HG03520 (cell line): ENCODE measurements at regions not wholly inside any gene's neighbourhood (a gene's known extent, or its start where the extent isn't known, plus 50 kb on each side); places are given as distances from the start of the nearest gene placed in this dataset.
A peak's percentile ranks its signal among the peaks of the same experiment; 100 is the strongest.

Experiments
- ATAC-seq: cut with Tn5 transposase; IDR thresholded peaks from one replicate; pipeline ENCODE4 v1.9.1; 2021; ENCODE audit warnings: mild to moderate bottlenecking, moderate library complexity; ENCODE audit not compliant: unreplicated experiment

DNA sequence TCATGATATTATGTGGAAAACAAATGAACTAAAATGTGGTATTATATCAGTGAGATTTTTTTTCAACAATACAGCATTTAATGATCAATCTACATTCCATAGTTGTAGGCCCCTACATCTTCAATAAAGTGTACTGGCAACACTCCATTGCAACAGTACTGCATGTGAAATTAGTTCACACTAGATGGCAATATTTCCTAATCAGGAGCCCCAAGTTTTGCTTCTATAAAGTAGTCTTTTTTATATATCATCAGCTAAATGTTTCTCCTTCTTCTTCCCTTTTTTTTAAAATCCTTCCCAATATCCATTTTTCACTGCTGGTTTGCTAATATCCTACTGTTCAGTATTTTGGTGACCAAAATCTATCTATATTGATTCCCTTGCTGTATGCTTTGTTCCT lies 528.3 kb upstream of the ATXN8OS start:
- no peak for ATAC-seq

DNA sequence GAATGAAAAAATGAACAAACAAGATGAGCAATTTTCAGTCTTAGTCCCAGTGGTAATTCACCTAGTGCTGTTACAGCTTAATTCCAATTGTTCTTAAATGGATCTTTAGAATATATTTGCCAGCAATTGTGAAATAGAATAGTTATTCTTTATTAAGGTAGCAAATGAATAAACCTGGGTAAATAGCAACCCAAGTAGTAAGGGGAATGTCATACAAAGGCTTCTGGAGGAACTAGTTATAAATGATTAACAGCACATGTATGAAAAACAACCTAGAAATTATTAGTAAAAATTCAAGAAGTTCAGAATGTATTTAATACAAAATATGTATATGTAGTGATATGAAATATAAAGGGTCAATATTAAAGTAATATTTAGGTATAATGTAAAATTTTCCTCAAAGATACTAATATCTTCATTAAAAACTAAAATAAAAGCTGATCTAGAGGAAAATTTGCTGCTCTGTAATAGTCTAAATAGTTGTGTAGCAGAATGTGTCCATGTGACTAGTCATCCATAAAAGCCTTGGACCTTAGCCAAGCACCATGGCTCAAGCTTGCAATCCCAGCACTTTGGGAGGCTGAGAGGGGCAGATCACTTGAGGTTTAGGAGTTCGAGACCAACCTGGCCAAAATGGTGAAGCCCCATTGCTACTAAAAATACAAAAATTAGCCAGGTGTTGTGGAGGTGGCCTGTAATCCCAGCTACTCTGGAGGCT lies 535.9 kb upstream of the ATXN8OS start:
- no peak for ATAC-seq

DNA sequence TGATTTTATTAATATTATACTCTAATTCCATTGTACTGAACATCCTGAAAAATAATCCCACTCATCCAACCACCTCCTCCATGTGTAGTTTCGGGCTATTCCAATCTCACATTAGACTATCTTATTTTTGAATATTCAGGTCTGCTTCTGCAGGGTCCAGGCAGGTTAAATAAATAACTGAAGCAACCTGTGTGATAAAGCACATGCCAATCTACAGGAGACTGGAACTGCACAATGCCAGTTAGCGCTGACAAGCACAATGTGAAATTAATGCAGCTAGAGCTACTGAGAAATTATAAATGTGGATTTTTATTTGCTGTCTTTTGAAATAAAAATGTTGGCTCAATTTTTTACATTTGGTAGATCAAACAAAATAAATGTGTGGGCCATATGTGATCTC lies 540.1 kb upstream of the ATXN8OS start:
- ATAC-seq, result no peak

DNA sequence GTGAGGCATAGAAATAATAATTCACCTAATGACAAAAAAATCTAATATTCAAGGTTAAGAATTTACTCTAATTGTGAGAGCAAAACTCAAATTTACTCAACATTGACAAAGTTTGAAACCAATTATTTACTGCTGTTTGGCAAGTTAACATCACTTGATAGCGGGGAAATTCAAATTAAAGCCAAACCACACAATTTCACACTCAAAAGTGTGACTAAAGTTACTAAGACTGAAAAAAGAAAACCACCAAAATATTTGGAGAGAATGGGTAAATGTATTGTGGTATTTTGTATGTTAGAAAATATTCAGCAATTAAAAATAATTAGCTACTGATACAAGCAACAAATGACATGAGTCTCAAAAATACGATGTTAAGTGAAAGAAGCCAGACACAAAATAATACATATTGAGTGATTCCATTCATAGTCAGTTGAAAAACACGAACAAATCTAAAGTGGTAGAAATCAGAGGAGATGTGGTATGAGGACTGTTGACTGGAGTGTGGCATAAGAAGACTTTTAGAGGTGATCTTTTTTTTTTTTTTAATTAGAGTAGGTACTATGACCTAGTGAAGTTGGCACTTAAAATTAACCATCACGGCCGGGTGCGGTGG lies 541.4 kb upstream of the ATXN8OS start:
- ATAC-seq, result no peak

DNA sequence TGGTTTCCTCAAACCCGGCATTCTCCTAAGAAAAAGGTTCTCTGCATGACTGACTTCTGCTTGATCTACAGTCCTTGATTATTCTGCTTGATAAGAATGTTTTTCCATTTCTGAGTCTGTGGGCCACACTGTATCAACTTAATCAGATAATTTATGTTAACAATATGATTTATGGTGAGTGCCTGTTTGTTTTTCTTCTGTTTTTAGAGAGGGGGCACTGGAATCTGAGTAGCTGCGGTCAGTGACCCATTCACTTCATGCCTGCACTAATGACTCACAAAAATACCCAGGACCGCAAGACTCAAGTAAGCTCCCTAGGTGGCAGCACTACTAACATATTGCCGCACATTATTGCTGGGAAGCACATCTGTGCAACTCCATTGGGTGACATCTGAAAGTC lies 542.3 kb upstream of the ATXN8OS start:
- peak; percentile 92 for ATAC-seq

DNA sequence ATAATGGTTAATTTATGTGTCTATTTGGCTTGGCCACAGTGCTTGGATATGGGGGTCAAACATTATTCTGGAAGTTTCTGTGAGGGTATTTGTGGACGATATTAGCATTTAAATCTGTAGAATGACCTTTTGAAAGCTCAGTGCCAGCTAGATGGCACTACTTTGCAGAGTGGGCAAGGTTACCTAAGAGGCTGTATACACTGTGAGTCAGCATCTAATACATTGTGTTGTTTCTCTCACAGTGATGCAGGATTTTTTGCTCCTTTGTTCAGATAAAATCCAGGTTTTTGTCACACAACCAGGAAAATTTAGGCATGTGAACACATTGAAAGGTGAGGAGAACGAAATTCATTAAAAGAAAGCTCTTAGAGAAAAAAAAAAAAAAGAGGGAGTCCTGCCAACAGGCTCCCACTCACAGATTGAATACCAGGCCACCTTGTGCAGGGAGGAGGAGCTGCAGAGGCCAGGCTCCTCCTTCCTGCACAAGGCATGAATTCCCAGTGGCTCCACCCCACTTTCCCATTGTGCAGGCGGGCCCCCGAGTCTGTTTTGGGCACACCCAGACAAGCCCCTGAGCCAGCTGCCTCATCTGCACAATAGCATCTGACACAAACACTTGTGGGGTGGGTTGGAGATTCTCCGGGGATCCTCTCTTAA lies 551.0 kb upstream of the ATXN8OS start:
- no peak for ATAC-seq

DNA sequence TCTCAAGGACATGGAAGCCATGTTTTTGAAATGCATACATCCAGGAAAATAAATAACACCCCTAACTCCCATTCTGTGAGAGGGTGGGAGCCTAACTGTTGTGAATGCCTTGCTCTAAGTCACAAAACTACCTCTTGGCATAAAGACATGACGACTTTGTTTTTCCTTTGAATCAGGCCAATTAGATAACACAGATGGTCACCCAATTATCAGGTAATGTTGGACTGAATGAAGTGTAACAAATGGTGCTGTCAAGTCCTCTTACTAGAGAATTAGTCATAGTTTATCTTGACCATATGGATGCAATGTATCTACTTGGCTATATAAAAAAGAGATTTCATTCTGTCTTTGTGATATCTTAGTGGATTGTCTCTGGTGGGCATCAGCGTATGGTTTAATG lies 553.6 kb upstream of the ATXN8OS start:
- no peak for ATAC-seq

DNA sequence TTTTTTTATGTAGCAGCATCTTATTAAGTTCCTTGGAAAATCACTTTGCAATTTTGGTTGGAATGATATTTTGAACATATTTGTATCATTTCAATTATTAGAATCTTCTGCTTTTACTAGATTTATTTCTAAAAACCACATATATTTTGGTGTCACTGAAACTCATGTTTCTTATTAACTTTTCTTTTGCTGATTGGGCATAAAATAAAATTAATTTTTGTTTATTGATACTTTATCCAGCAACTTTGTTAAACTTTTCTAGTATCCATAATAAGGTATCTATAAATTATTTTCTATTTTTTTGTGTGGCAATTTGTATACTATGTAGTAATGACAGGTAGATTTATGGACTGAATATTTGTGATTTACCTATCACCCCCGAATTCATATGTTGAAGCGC lies 556.4 kb upstream of the ATXN8OS start:
- no peak for ATAC-seq

DNA sequence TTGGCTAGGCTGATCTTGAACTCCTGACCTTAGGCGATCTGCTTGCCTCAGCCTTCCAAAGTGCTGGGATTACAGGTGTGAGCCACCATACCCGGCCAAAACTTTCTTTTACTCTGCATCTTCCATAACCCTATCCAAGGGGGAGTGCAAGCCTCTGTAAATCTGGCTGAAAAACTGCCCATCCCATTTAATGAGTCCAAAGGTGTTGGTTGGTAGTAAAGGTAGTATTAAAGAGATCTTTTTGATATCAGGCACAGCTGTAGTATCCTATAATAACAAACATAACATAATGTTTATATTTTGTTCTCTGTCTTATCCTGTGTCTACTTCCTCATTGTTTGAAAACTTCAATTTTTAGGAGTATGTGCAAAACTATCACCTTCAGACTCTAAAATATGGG lies 559.8 kb upstream of the ATXN8OS start:
- ATAC-seq, result no peak

DNA sequence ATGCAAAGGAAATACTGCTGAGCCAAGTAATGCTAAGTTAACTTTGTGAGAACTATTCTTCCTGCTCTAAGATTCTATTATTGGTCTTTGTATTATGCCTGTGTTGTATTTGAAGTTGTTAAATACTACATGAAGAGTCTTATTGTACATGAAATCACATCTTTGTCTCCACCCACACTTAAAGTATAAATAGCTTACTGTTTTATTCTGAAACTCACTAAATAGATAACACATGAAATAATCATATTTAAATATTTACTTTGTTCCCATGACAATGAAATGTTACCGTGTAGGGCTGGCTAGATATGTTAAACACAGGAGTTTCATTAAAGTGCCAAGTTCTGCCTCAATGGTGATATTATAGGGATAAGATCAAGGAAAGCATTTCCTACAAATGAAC lies 562.1 kb upstream of the ATXN8OS start:
- ATAC-seq, result no peak

DNA sequence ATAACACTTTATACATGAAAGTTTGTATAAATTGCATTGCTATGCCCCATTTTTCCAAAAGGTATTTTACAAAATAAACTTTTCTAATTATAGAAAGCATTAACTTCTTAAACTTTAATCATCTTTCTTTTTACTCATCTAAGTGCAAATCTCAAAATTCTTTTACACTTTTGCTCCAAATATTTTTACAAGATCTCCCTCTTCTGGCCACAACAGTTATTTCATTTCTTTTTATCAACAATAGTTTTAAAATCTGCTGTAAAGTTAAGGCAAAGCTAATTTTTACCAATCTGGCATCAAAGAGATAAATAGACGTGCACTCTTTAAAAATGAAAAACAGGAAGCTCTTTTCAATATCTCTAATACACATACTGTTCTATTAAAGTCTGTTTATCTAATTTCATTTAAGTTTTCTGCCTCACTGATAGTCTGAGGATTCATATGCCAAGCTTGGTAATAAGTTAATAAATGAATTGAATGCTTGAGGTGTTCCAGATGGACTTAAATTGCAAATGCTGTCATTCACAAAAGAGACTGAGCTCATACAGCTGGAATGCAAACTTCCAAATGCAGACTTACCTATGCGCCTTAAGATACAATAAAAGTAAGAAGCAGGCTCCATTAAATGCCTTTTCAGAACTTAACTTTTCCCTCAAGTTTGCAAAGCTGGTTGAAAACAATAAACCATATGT lies 583.0 kb upstream of the ATXN8OS start:
- ATAC-seq, result no peak

DNA sequence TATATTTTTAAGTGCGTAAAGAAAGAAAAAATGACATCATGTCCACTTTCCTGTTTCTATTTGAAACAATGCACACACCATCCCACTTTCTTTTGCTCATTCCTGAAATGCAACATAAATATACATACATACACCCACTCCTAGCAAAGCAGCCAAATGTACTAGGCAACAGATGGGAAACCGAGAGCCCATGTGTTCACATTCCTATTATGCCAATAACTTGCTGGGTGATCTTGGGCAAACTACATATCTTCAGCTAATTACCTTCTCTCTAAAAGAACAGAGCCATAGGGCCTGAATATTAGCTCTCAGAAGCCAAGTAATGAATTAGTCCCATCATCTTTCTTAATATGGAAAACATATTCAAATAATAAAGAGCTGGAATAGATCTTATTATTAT lies 610.6 kb upstream of the ATXN8OS start:
- ATAC-seq, result no peak

DNA sequence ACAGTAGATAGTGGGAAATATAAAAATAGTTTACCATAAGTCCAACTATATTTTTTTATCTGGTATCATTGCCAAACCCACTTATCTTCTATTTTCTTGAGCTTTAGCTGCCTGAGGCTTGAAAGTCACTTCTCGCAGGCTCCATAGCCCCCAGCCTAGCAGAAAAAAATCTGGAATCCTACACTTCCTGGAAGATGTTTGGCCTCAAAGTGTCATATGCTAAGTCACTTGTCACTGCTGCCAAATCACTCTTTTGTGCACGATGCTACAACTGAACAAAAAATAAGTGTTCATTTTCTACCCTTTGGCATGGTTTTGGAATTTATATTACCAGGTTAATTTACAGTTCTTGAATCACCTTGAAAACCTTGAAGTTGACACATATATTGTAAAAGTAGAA lies 612.5 kb upstream of the ATXN8OS start:
- ATAC-seq, result no peak

DNA sequence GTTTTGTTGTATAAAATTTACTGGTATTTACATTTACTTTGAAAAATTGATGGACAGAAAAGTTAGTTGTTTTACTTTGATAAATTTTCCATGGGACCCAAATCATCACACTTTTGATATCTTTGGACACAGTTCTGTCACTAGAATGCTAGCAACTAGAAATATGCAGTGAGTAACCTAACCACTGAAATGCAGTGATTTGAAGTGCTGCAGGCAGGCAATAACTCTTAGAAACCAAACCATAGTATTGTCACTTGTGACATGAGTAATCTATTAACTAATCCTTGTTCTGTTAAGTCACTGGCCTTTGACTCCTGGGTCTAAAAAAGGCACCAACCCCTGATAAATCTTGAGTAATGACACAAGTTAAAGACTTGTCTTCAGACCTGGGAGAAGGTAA lies 620.0 kb upstream of the ATXN8OS start:
- ATAC-seq, result no peak

DNA sequence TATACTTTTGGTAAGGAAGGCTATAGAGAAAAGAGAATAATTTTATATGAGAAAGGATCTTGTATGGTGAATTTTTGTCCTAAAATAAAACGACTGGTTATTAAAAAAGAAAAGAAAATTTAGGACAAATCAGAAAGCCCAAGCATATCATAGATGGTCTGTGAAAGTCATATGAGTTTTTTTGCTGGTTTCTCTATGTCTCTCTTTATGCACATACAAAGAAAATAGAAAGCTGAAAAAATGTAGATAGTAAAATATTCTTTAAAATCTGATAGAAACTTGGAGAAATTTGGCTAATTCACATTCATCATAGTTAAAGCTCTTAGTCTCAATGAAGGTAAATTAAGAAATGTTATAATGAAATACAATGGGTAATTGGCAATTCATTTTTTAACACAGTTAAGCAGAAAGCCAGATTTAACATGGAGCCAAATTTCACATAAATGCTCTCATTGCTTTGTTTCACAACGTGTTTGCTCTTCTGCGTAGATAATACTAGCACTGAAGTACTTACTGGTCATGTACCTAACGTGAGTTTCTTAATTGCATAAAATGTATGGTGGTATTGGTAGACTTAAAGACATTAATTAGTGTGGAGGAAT lies 621.5 kb upstream of the ATXN8OS start:
- ATAC-seq, result no peak

DNA sequence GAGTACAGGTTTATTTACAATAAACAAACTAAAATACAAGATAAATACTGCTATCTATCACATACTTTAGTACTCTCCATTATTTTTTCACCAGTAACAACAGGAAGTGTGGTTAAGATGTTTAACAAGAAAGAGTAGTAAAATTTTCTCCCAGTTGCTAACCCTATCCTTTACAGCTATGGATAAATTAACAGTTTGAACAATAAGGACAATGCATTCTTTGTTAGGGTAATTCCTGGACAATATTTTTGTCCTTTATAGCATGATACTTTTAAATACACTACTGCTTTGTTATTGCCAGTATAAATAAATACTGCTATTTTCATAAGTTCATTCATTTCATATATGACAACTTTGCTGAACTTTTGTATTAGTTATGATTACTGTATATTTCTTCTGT lies 630.2 kb upstream of the ATXN8OS start:
- no peak for ATAC-seq

DNA sequence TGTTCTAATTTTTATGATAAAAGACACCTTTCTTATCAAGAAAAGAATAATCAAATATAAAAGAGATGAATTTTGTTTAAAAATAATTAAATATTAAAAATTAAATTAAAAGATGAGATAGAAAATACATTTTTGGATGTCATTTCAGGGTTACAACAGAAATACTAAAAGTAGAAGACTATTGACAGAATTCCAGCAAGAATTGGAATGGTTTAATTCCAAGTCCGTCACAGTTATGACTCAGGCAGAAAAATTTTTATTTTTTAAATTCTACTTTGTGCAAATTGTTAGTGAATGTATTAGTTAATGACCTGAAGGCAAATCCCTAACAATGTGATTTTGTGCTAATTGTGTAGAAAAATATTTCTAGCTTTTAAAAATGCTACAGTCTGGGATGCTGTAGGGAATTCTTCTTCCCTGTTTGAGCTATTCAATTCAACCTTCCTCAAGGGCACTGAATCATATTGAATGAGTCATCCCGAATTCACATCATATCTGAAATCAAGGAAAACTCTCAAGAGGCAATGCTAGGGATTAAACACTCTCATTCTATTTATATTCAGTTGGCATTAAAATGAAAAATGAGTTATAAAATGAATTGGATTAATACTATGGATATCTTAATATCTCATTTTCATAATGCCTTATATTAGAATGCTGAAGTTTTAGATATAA lies 633.5 kb upstream of the ATXN8OS start:
- no peak for ATAC-seq

DNA sequence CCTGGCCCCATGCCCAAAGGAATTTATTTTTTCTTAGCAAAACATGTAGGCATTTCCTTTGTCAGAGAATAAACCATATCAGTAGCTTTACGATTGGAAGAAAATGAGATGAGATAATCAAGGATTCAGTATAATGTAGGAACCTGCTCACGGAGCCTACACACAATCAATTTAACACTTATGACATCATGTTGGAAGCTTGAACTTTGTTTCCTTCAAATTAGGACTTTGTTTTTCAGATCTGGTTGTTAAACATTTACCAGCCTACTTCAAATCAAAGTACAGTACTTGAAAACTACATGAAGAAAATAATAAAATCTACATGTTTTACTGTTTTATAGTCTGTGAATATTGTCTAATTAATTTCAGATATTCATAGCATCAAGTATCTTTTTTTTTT lies 639.0 kb upstream of the ATXN8OS start:
- ATAC-seq, result no peak

DNA sequence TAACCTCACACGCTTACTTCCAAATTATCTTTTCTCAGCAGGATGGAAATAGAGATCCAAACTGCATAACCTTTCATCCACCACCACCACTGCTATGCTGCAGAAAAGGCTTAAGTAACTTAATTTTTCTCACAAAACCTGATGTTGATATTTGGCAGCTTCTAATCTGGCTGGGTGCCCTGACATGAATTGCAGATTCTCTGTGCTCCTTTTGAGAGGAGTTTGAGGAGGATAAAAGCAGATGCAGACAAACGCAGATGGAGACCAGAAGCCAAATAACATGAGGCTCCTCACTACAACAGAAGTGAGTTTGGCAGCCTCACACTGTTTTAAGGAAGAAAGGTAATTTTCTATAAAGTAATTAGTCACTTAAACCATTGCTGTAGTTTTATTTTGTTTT lies 646.2 kb upstream of the ATXN8OS start:
- no peak for ATAC-seq

DNA sequence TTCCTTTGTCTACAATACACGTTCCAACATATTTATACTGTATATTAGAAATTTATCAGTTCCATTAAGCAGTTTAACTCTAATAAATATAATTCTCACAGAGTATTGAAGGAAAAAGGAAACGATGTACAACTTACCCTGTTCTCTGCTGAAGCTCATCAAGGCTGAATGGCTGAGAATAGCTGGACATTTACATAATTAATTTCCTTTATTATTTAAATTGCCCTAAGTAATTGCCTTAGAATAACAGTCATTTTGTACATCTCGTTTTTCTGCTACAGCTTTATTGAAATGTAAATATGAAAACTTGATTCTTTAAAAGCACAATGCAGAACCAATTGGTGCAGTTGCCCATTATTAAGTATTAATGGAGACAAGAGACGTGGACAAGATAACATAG lies 648.3 kb upstream of the ATXN8OS start:
- ATAC-seq, result no peak

DNA sequence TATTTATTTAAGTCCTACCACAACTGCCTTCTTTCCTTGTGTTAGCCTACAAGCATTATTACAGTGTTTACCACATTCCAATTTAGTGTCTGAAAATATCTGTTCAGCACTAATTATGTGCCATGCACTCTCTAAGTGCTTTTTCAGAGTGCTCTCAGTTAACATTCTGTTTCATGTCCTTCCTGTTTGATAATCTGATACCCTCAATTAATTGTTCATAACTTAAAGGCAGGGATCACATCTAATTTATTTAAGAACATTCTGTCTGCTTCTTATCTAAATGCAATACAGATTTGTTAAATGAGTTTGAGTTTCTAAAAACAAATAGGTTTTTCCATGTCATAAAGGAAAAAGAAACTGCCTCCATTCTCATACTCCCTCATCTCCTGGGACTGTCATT lies 649.6 kb upstream of the ATXN8OS start:
- ATAC-seq, result no peak
